Neutrophil (primary cell): ENCODE measurements at regions not wholly inside any gene's neighbourhood (a gene's known extent, or its start where the extent isn't known, plus 50 kb on each side); places are given as distances from the start of the nearest gene placed in this dataset.

Source experiments
- H3K27ac ChIP-seq: fragments of 200-600 bp; sonication (generic); 2 replicates; pipeline ENCODE4 v1.5.1; 2016; ENCODE audit warnings: mild to moderate bottlenecking, moderate library complexity
- H3K27me3 ChIP-seq: fragments of 200-600 bp; sonication (generic); 2 replicates; pipeline ENCODE4 v1.6.0; 2016; ENCODE audit warnings: mild to moderate bottlenecking
- H3K36me3 ChIP-seq: fragments of 200-600 bp; sonication (generic); 2 replicates; pipeline ENCODE4 v1.5.1; 2017
- H3K4me1 ChIP-seq, 2 experiments: fragments of 200-600 bp in 1 of 2; sonication (generic) in 1 of 2; 1 replicate in 1 of 2; 2 replicates in 1 of 2; pipeline versions ENCODE4 v1.5.1 to v1.6.1; 2013 to 2016; ENCODE audit warnings: low read depth in 1 of 2, low read length in 1 of 2, mild to moderate bottlenecking in 1 of 2, moderate library complexity in 1 of 2; ENCODE audit not compliant: control insufficient read depth in 1 of 2, insufficient read depth in 1 of 2
- H3K4me3 ChIP-seq, 2 experiments: fragments of 200-600 bp in 1 of 2; sonication (generic) in 1 of 2; 1 replicate in 1 of 2; 2 replicates in 1 of 2; pipeline ENCODE4 v1.5.1; 2013 to 2016; ENCODE audit warnings: low read depth in 1 of 2, low read length in 1 of 2, mild to moderate bottlenecking in 1 of 2, moderate library complexity in 1 of 2
- H3K9me3 ChIP-seq: fragments of 200-600 bp; sonication (generic); 2 replicates; pipeline ENCODE4 v1.5.1; 2016
- TF ChIP-seq, protein P1 (sequence below): fragments of 200-600 bp; sonication (generic); IDR thresholded peaks from 2 replicates; pipeline ENCODE4 v1.5.1; 2016; ENCODE audit warnings: antibody characterized with exemption

GRCh38 chr14:105846312-105846711 lies 319.9 kb downstream of the TMEM121 start:
- Histone ChIP-seq H3K36me3 (no peaks in the 10 kb centered on the region), H3K9me3 (no peaks in the 10 kb centered on the region), H3K4me3 (no peak overlapping the region), H3K27ac (no peak overlapping the region), H3K4me1 (no peaks in the 10 kb centered on the region), H3K27me3 (no peaks in the 10 kb centered on the region)
- TF ChIP-seq, protein P1, sequence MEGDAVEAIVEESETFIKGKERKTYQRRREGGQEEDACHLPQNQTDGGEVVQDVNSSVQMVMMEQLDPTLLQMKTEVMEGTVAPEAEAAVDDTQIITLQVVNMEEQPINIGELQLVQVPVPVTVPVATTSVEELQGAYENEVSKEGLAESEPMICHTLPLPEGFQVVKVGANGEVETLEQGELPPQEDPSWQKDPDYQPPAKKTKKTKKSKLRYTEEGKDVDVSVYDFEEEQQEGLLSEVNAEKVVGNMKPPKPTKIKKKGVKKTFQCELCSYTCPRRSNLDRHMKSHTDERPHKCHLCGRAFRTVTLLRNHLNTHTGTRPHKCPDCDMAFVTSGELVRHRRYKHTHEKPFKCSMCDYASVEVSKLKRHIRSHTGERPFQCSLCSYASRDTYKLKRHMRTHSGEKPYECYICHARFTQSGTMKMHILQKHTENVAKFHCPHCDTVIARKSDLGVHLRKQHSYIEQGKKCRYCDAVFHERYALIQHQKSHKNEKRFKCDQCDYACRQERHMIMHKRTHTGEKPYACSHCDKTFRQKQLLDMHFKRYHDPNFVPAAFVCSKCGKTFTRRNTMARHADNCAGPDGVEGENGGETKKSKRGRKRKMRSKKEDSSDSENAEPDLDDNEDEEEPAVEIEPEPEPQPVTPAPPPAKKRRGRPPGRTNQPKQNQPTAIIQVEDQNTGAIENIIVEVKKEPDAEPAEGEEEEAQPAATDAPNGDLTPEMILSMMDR = no peak

- no peaks in the 10 kb centered on the region for H3K4me1 ChIP-seq
- no peak overlapping the region for H3K27ac ChIP-seq
- no peaks in the 10 kb centered on the region for H3K9me3 ChIP-seq
- no peak overlapping the region for H3K4me3 ChIP-seq
- no peaks in the 10 kb centered on the region for H3K36me3 ChIP-seq
- TF ChIP-seq, protein P1 = no peak
- H3K27me3 ChIP-seq = no peaks in the 10 kb centered on the region
These were observed 321.0 kb downstream of the TMEM121 start for GRCh38 chr14:105847400-105847799.

DNA sequence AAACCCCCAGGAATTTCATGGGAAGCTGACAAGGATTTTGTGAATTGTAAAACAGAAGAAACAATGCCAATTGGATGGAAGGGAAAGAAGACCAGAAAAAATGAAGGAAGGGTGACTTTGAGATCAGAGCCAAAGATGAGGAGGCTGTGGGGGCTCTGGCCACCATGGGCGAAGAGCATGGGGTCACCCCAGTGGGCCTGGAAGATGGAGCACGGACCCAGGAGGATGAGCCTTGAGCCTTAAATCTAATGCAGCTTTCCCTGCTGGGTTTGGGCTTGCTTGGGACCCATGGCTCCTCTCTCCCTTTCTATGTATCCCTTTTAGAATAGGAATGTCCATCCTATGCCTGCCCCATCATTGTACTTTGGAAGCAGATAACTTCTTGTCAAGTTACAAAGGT lies 322.2 kb downstream of the TMEM121 start:
- no peaks in the 10 kb centered on the region for H3K4me1 ChIP-seq
- H3K36me3 ChIP-seq = no peaks in the 10 kb centered on the region
- no peaks in the 10 kb centered on the region for H3K27me3 ChIP-seq
- H3K27ac ChIP-seq = no peak overlapping the region
- no peak overlapping the region for H3K4me3 ChIP-seq
- no peaks in the 10 kb centered on the region for H3K9me3 ChIP-seq
- TF ChIP-seq, protein P1 = no peak

- Histone ChIP-seq H3K36me3 (no peaks in the 10 kb centered on the region), H3K27ac (no peak overlapping the region), H3K4me3 (no peak overlapping the region), H3K27me3 (no peaks in the 10 kb centered on the region), H3K4me1 (no peaks in the 10 kb centered on the region), H3K9me3 (no peaks in the 10 kb centered on the region)
- TF ChIP-seq, protein P1 = no peak
These were observed 323.7 kb downstream of the TMEM121 start for GRCh38 chr14:105849933-105850626.

GRCh38 chr14:105850853-105851581 lies 324.6 kb downstream of the TMEM121 start:
- Histone ChIP-seq H3K4me3 (no peak overlapping the region), H3K36me3 (no peaks in the 10 kb centered on the region), H3K27ac (no peak overlapping the region), H3K9me3 (no peaks in the 10 kb centered on the region), H3K27me3 (no peaks in the 10 kb centered on the region), H3K4me1 (no peaks in the 10 kb centered on the region)
- TF ChIP-seq, protein P1 = no peak
